Activated CD4-positive, alpha-beta memory T cell treated with anti-CD3 and anti-CD28 coated beads, Interleukin-2, amount 10 ng/mL, durations not matched to agents 7 days and 5 days (primary cell): ENCODE measurements at regions not wholly inside any gene's neighbourhood (a gene's known extent, or its start where the extent isn't known, plus 50 kb on each side); places are given as distances from the start of the nearest gene placed in this dataset.
"Not testable (repeated sequence)": the region's sequence is repeated elsewhere in the genome, so short reads cannot be mapped to it uniquely, and the experiment has no call there.

ENCODE experiments used
- CTCF ChIA-PET: fragments of 350-600 bp; sonication (Branson Sonifier 250); formaldehyde crosslinking; loops from one replicate; lab custom pipeline; 2021; ENCODE audit warnings: antibody characterized with exemption, inconsistent platforms; lab: Charles Lee
- POLR2A ChIA-PET: fragments of 350-600 bp; sonication (Branson Sonifier 250); formaldehyde crosslinking; loops from one replicate; lab custom pipeline; 2021; ENCODE audit warnings: antibody characterized with exemption; lab: Charles Lee
- DNase-seq: peaks from one replicate; pipeline ENCODE4 v3.0.0-alpha.2; 2020
- H3K27ac Mint-ChIP-seq: one replicate; pipeline ENCODE4 v1.8.0; 2021; ENCODE audit warnings: mild to moderate bottlenecking, mixed read lengths
- H3K27me3 Mint-ChIP-seq: one replicate; pipeline ENCODE4 v1.8.0; 2021; ENCODE audit warnings: mixed read lengths
- H3K36me3 Mint-ChIP-seq: one replicate; pipeline ENCODE4 v1.8.0; 2021; ENCODE audit warnings: low read depth, mixed read lengths
- H3K4me1 Mint-ChIP-seq: one replicate; pipeline ENCODE4 v1.8.0; 2021; ENCODE audit warnings: mixed read lengths
- H3K4me3 Mint-ChIP-seq: one replicate; pipeline ENCODE4 v1.8.0; 2021; ENCODE audit warnings: mild to moderate bottlenecking, mixed read lengths
- H3K9me3 Mint-ChIP-seq: one replicate; pipeline ENCODE4 v1.8.0; 2021; ENCODE audit warnings: mixed read lengths

DNA sequence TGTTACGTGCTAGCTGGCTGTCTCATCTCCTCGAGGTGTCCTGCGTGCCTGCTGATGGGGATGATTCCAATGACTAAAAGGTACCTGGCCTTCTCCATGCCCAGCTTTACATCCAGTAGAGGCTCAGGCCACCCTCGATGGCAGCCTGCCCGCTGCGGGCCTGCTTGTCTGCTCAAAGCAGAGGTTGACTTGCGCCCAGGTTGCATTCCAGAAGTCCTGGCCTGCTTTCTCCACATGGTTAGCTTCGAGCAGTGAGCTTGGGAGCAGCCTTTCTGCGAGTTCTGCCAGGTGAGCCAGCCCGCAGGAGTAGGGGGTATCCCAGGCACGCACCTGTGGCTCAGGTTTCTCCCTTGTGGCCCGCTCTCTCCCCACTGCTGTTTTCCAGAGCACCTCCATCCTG is 175.0 kb upstream of the PLGLB2 start:
- POLR2A ChIA-PET, H3K9me3 Mint-ChIP-seq, CTCF ChIA-PET, DNase-seq, H3K36me3 Mint-ChIP-seq, H3K27ac Mint-ChIP-seq, H3K27me3 Mint-ChIP-seq, H3K4me3 Mint-ChIP-seq, H3K4me1 Mint-ChIP-seq: not testable (repeated sequence)

DNA sequence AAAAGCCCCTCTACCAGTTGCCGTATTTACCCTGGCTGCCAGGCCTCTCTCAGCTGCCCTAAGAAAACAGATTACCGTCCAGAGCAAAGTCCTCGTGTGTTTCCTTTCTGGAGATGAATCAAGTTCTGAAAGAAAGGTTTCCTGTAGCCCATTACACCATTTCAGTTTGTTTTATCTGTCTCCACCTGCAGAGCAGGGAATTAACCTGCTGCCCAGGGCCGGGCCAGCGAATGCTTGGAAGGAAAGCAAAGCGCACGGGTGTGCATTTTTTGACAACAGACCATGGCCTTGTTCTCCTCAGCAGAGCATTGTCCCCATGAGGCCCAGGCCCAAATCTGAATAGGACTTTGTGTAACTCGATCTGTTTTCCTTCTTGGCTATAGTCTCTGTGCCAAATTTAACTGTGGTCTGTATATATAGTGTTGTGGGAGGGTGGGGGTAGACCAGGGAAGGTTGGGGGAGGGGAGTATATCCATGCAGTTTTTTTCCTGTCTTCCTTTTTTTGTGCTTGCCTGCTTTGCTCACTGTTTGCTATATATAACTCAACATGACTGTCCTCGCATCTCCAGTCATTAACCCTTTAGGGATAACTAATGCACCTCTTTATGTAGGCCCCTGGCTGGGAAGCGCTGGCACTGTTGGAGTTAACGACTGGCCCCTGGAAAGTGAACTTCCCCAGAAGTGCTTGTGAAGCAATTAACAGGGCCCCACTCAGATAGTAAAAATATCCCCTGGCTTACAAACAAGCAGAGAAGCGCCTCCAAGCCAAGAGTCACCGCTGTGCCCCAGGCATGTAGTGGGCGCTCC is 174.3 kb upstream of the PLGLB2 start:
- H3K27me3 Mint-ChIP-seq, POLR2A ChIA-PET, H3K9me3 Mint-ChIP-seq, H3K36me3 Mint-ChIP-seq, H3K27ac Mint-ChIP-seq, H3K4me3 Mint-ChIP-seq, DNase-seq, H3K4me1 Mint-ChIP-seq, CTCF ChIA-PET: not testable (repeated sequence)

DNA sequence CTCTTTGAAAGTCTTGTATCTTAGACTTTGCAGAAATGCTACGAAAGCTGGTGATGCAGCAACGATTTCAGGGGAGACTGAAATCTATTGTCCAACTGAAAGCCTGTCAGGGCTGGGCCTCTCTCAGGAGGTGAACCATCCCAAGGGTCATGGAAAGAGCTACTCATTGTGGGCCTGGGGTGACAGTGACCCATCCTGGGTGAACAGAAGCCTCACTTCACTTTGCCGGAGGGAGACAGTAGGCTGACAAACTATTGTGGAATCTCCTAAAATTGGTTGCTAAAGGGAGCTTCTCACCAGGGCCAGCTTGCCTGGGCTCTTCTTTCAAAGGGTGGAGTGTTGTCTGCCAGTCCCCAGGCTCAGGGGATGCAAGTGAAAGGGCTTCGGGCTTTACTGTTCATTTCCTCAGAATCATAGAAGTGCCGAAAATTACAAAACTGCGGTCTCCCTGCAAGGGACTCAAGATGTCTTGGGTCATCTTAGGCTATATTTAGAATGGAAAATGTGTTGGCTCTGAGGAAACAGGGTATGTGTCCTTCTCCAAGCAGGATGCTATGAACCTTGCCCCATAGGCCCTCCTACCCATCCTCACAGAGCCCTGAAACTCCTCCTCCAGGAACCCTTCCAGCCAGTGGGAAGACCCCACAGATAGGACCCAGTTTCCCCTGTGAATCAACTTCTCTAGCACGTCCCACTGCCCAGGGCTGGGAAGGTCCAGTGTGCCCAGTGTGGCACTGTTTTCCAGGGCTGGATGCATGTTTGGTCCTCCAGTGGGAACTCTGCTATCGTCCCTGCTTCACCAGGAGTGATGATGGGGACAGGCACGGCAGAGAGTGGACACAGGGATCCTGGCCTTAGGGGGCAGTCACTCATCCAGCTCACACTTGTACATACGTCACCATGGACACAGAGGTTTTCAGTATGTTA is 173.4 kb upstream of the PLGLB2 start:
- DNase-seq, H3K27me3 Mint-ChIP-seq, H3K4me3 Mint-ChIP-seq, H3K27ac Mint-ChIP-seq, H3K9me3 Mint-ChIP-seq, POLR2A ChIA-PET, CTCF ChIA-PET, H3K4me1 Mint-ChIP-seq, H3K36me3 Mint-ChIP-seq: not testable (repeated sequence)

DNA sequence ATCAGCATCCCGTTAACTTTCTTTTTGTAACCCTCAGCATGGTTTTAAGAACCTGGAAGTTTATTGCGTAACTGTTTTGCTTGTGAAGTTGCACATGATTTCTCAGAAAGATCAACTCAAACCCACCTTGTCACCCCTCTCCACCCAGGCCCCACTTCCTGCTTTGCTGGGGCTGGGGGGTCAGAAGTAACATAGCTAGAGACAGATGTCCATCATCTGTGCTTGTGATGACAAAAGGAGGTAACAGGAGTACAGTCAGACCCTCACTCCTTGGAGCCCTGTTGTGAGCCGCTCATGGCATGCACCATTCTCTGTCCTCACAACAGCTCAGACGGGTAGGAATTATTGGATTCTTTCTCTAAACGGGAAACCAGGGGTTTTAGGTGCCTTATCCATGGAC is 172.7 kb upstream of the PLGLB2 start:
- H3K27ac Mint-ChIP-seq, H3K4me3 Mint-ChIP-seq, POLR2A ChIA-PET: not testable (repeated sequence)

GRCh38 chr2:87577358-87577757 is 170.5 kb upstream of the PLGLB2 start:
- CTCF ChIA-PET = not testable (repeated sequence)

More for the DNA sequence above, 172.7 kb upstream of the PLGLB2 start:
- H3K36me3 Mint-ChIP-seq, DNase-seq, H3K9me3 Mint-ChIP-seq, H3K4me1 Mint-ChIP-seq, H3K27me3 Mint-ChIP-seq, CTCF ChIA-PET: not testable (repeated sequence)

GRCh38 chr2:87582152-87582551 is 165.7 kb upstream of the PLGLB2 start:
- DNase-seq, POLR2A ChIA-PET, H3K27me3 Mint-ChIP-seq, H3K27ac Mint-ChIP-seq, CTCF ChIA-PET, H3K9me3 Mint-ChIP-seq, H3K36me3 Mint-ChIP-seq, H3K4me3 Mint-ChIP-seq, H3K4me1 Mint-ChIP-seq: not testable (repeated sequence)

More at GRCh38 chr2:87577358-87577757, 170.5 kb upstream of the PLGLB2 start:
- H3K36me3 Mint-ChIP-seq, H3K27ac Mint-ChIP-seq, H3K27me3 Mint-ChIP-seq, POLR2A ChIA-PET, H3K9me3 Mint-ChIP-seq, DNase-seq, H3K4me3 Mint-ChIP-seq, H3K4me1 Mint-ChIP-seq: not testable (repeated sequence)

- H3K4me1 Mint-ChIP-seq, DNase-seq, H3K36me3 Mint-ChIP-seq, H3K9me3 Mint-ChIP-seq, H3K27ac Mint-ChIP-seq, CTCF ChIA-PET, POLR2A ChIA-PET, H3K4me3 Mint-ChIP-seq, H3K27me3 Mint-ChIP-seq: not testable (repeated sequence)
These were observed 165.3 kb upstream of the PLGLB2 start for GRCh38 chr2:87582579-87582978.

GRCh38 chr2:87583370-87583769 is 164.5 kb upstream of the PLGLB2 start:
- H3K9me3 Mint-ChIP-seq, POLR2A ChIA-PET, H3K36me3 Mint-ChIP-seq, H3K4me1 Mint-ChIP-seq, CTCF ChIA-PET, H3K27ac Mint-ChIP-seq, H3K4me3 Mint-ChIP-seq, DNase-seq, H3K27me3 Mint-ChIP-seq: not testable (repeated sequence)

DNA sequence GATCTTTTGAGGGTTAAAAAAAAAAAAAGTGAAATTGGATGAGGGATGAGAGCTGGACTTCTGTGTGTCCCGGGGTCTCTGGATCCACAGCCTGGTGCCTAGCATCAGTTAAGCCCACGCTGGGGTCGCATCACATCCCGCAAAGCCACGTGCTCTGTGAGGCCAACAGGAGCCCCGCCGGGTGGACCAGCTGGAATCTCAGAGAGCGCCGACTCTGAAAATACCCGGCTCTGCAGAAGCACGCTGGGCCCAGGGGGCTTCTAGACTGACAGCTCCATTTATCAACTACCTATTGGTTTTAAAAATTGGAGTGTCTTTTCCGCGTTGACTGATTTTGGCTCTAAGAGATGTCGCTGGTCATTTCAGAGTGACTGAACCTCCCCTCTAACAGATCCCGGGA is 164.1 kb upstream of the PLGLB2 start:
- H3K4me1 Mint-ChIP-seq, H3K4me3 Mint-ChIP-seq, H3K9me3 Mint-ChIP-seq, POLR2A ChIA-PET, H3K27me3 Mint-ChIP-seq, H3K27ac Mint-ChIP-seq, DNase-seq, CTCF ChIA-PET: not testable (repeated sequence)
- H3K36me3 Mint-ChIP-seq = peaks cover 14% of the 10 kb centered on the region

GRCh38 chr2:87584268-87584906 is 163.5 kb upstream of the PLGLB2 start:
- peaks cover 15% of the 10 kb centered on the region for H3K36me3 Mint-ChIP-seq
- H3K9me3 Mint-ChIP-seq, H3K27ac Mint-ChIP-seq, POLR2A ChIA-PET, CTCF ChIA-PET, H3K27me3 Mint-ChIP-seq, H3K4me1 Mint-ChIP-seq, DNase-seq, H3K4me3 Mint-ChIP-seq: not testable (repeated sequence)

GRCh38 chr2:87587934-87588333 is 160.0 kb upstream of the PLGLB2 start:
- H3K4me1 Mint-ChIP-seq, CTCF ChIA-PET, H3K27ac Mint-ChIP-seq, POLR2A ChIA-PET, H3K4me3 Mint-ChIP-seq, H3K27me3 Mint-ChIP-seq, DNase-seq: not testable (repeated sequence)
- Mint-ChIP-seq H3K9me3 (peaks cover 10% of the 10 kb centered on the region), H3K36me3 (peaks cover 21% of the 10 kb centered on the region)

- H3K27me3 Mint-ChIP-seq, H3K4me1 Mint-ChIP-seq, DNase-seq, POLR2A ChIA-PET, H3K4me3 Mint-ChIP-seq, CTCF ChIA-PET, H3K27ac Mint-ChIP-seq: not testable (repeated sequence)
- peaks cover 10% of the 10 kb centered on the region for H3K9me3 Mint-ChIP-seq
- H3K36me3 Mint-ChIP-seq = peaks cover 11% of the 10 kb centered on the region
These were observed 154.9 kb upstream of the PLGLB2 start for GRCh38 chr2:87592974-87593373.
